OCI-LY3 (cell line): ENCODE measurements at regions not wholly inside any gene's neighbourhood (a gene's known extent, or its start where the extent isn't known, plus 50 kb on each side); places are given as distances from the start of the nearest gene placed in this dataset.

Source experiments
- EZH2phosphoT487 ChIP-seq: fragments of 200-600 bp; shearing (Covaris generic); IDR thresholded peaks from 2 replicates; pipeline ENCODE4 v1.6.1; 2018; ENCODE audit warnings: antibody characterized with exemption, mixed run types, low read depth
- TF ChIP-seq, protein P1 (sequence below): fragments of 200-600, 300-600 bp; sonication (generic); IDR thresholded peaks from 2 replicates; pipeline ENCODE4 v1.5.1; 2014; ENCODE audit warnings: antibody characterized with exemption, low read length, low read depth

DNA sequence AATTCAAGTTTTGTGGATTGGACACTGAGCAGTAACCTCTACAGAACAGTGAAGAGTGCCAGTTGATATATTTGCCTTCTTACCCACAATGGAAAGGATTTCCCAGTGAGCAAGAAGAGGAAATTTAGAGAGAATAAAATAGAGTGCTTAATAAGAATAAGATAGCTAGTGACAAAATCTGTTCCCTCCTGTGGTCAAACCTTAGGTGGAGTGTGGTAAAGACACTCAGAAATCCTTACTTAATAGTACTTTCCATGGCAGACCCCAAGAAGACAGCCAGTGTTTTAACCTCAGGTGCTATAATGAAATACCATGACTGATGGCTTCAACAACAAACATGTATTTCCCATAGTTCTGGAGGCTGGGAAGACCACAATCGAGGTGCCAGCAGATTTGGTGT, 108.4 kb upstream of the TNFAIP3 start:
- TF ChIP-seq, protein P1, sequence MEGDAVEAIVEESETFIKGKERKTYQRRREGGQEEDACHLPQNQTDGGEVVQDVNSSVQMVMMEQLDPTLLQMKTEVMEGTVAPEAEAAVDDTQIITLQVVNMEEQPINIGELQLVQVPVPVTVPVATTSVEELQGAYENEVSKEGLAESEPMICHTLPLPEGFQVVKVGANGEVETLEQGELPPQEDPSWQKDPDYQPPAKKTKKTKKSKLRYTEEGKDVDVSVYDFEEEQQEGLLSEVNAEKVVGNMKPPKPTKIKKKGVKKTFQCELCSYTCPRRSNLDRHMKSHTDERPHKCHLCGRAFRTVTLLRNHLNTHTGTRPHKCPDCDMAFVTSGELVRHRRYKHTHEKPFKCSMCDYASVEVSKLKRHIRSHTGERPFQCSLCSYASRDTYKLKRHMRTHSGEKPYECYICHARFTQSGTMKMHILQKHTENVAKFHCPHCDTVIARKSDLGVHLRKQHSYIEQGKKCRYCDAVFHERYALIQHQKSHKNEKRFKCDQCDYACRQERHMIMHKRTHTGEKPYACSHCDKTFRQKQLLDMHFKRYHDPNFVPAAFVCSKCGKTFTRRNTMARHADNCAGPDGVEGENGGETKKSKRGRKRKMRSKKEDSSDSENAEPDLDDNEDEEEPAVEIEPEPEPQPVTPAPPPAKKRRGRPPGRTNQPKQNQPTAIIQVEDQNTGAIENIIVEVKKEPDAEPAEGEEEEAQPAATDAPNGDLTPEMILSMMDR, result no peak
- no peak for TF ChIP-seq EZH2phosphoT487
